GM12875 (cell line): ENCODE measurements at regions not wholly inside any gene's neighbourhood (a gene's known extent, or its start where the extent isn't known, plus 50 kb on each side); places are given as distances from the start of the nearest gene placed in this dataset.

Experiments
- H3K4me3 ChIP-seq: one replicate; pipeline ENCODE4 v1.5.1; 2011; ENCODE audit warnings: low read depth, low read length, control low read depth
- TF ChIP-seq, protein P1 (sequence below): IDR thresholded peaks from 2 replicates; pipeline ENCODE4 v1.5.1; 2011; ENCODE audit warnings: low read depth, mild to moderate bottlenecking, control low read depth, inconsistent platforms, low read length, moderate library complexity, borderline replicate concordance; ENCODE audit not compliant: insufficient read depth

DNA sequence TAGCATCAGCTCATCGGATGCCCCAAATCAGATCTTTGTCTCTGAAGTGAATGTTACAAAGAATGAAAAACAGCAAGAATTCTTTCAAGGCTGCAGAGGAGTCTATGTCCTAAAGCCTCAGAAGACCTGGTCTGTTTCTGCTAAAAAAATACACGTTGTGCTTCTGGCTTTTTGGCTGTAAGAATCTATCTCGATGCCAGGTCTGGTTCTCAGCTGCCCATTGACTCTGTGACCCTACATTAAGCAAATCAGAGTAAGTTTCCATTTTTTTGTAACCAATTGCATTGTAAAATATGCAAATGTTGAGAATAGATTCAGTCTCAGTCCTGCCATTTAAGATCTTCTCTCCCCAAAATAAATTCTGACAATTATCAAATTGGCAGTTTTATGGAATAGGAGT lies 705.4 kb downstream of the RFPL4B start:
- TF ChIP-seq, protein P1, sequence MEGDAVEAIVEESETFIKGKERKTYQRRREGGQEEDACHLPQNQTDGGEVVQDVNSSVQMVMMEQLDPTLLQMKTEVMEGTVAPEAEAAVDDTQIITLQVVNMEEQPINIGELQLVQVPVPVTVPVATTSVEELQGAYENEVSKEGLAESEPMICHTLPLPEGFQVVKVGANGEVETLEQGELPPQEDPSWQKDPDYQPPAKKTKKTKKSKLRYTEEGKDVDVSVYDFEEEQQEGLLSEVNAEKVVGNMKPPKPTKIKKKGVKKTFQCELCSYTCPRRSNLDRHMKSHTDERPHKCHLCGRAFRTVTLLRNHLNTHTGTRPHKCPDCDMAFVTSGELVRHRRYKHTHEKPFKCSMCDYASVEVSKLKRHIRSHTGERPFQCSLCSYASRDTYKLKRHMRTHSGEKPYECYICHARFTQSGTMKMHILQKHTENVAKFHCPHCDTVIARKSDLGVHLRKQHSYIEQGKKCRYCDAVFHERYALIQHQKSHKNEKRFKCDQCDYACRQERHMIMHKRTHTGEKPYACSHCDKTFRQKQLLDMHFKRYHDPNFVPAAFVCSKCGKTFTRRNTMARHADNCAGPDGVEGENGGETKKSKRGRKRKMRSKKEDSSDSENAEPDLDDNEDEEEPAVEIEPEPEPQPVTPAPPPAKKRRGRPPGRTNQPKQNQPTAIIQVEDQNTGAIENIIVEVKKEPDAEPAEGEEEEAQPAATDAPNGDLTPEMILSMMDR: no peak
- no peak overlapping the region for H3K4me3 ChIP-seq

DNA sequence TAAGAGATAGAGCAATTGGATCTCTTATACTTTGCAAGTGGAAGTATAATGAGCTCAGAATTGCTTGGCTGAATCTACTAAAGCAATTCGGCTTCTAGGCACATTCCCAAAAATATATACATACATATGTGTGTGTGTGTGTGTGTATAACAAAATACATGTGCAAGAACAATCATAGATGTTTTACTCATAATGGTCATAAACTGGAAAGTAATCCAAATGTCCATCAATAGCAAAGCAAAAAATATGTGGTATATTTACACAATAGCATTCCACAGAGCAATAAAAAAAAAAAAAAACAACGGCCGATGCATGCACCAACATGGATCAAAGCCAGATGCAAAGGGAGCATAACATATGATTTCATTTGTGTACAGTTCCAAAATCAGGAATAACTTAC lies 707.9 kb downstream of the RFPL4B start:
- TF ChIP-seq, protein P1: no peak
- no peak overlapping the region for H3K4me3 ChIP-seq

DNA sequence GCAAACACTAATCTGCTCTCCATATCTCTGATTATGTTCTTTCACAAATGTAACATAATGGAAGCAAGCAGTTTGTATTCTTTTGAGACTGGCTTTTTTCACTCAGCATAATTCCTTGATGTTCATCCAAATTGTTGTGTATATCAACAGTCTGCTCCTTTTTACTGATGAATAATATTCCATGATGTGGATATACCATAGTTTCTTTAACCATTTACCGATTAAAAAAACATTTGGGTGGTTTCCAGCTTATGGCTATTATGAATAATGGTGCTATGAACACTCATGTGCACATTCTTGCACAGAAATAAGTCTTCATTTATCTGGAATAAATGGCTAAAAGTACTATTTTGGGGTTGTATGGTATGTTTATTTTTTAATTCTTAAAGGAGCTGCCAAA lies 708.9 kb downstream of the RFPL4B start:
- no peak overlapping the region for H3K4me3 ChIP-seq
- TF ChIP-seq, protein P1: no peak

DNA sequence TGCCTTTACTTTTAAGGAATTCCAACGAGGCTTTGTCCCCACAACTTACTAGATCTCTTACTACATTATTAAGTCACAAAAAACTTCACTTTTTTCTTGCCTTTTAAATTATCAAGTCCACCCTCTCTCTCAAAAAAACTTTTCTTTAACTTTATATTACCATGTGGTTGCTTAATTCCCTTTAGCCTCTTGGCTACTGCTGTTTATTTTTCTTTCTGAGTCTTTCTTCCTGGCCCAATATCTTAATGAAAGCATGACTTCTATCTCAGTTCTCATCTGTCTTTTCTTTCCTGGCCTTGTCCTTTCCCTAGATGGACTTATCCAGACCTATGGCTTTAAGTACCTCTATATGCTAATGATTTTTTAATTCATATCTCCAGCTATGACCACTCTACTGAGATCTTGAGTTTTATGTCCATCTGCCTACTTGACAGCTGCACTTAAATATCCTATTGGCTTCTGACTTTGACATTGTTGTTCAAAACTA lies 710.5 kb downstream of the RFPL4B start:
- TF ChIP-seq, protein P1: no peak
- no peak overlapping the region for H3K4me3 ChIP-seq

DNA sequence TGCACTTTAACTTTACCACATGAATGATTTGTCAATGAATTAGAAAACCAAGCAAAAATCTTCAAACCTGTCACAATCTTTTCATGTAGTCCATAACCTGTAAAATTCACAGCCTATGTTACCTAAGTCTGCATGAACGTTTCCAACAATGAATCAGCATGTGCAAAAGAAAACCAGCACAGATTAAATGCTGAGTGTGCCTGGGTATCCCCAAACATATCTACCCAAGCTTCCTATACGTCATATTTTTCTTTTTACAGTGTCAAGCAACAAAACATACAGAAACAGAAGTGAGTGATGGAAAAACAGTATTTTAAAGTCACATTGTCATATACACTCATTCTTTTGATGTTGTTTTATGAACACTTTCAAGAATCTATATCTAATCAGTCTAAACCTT lies 713.5 kb downstream of the RFPL4B start:
- TF ChIP-seq, protein P1: no peak

DNA sequence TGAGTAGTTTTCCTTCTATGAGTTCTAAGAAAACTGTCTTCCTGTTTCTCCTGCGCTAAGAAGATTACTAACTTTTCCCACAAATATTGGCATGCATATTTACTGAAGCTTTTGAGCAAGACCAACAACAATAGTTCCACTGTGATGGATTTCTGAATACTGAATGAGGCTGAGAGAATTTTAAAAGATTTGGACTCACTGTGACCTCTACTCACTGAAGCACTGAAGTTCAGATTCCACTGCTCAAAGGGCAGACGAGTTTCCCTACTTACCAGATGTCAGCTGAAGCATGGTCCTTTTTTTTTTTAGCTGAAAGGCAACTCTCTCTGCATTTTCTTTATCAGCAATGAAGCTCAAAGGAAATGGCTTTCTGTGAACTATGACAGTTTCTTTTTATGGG lies 718.5 kb downstream of the RFPL4B start:
- TF ChIP-seq, protein P1: no peak
- no peak overlapping the region for H3K4me3 ChIP-seq

More for the DNA sequence above, 713.5 kb downstream of the RFPL4B start:
- H3K4me3 ChIP-seq: no peak overlapping the region

DNA sequence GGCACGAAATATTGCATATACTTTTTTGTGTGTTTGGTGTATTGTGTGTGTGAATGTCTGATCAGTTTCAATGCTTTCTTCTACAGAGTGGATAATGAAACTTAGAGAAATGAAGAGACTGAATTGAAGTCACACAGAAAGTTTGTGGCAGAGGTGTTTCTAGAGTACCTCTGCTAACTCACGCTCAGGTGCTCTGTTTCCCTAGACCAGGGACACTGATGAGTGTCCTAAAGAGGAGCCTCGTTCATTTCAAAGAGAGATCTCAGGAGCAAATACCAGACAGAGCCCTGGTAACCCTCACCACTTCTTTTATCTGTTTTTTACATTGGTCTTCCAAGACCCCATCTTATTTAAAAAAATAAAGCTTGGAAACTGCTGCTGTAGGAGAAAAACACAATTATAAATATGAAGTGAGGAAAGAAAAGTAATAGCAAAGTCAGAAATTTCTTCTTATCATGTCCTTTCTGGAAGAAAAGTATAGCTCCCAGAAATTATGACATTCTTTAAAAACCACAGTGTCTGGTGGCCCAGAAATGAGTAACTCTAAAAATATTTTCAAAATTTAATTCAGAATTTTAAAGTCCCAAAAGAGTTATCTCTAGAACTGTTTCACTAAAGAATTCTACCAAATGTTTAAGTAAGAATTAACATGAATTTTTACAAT lies 720.6 kb downstream of the RFPL4B start:
- no peak overlapping the region for H3K4me3 ChIP-seq
- TF ChIP-seq, protein P1: no peak
